GM12873 (cell line): ENCODE measurements at regions not wholly inside any gene's neighbourhood (a gene's known extent, or its start where the extent isn't known, plus 50 kb on each side); places are given as distances from the start of the nearest gene placed in this dataset.

ENCODE experiments used
- CTCF ChIP-seq: IDR thresholded peaks from 2 replicates; pipeline ENCODE4 v1.5.1; 2012; ENCODE audit warnings: low read depth, mild to moderate bottlenecking, moderate library complexity, low read length, control low read depth; ENCODE audit not compliant: insufficient read depth; ENCODE audit errors: missing control alignments

GRCh38 chr3:165393461-165393860, 197.3 kb upstream of the SLITRK3 start:
- no peak for TF ChIP-seq CTCF

- no peak for TF ChIP-seq CTCF
Measured at GRCh38 chr3:165390166-165390565, 194.0 kb upstream of the SLITRK3 start.

- TF ChIP-seq CTCF: no peak
Measured at GRCh38 chr3:165389653-165390052, 193.5 kb upstream of the SLITRK3 start.

- no peak for TF ChIP-seq CTCF
Measured at GRCh38 chr3:165389064-165389463, 192.9 kb upstream of the SLITRK3 start.

GRCh38 chr3:165383381-165383780, 187.2 kb upstream of the SLITRK3 start:
- TF ChIP-seq CTCF: no peak

- TF ChIP-seq CTCF: no peak
Measured at GRCh38 chr3:165382672-165383071, 186.5 kb upstream of the SLITRK3 start.

- TF ChIP-seq CTCF: no peak
Measured at GRCh38 chr3:165378761-165379160, 182.6 kb upstream of the SLITRK3 start.
